DND-41 (cell line): ENCODE measurements at regions not wholly inside any gene's neighbourhood (a gene's known extent, or its start where the extent isn't known, plus 50 kb on each side); places are given as distances from the start of the nearest gene placed in this dataset.

Source experiments
- ATAC-seq: fragments of 200-7000 bp; cut with Tn5 transposase; 3 replicates; pipeline ENCODE4 v1.9.1; 2021; ENCODE audit warnings: low read depth; ENCODE audit not compliant: insufficient read depth
- DNase-seq: peaks from one replicate; pipeline ENCODE4 v3.0.0-alpha.2; 2020
- H2AFZ ChIP-seq: 2 replicates; pipeline ENCODE4 v1.6.0; 2012; ENCODE audit warnings: low read depth, low read length
- H3K27ac ChIP-seq: 2 replicates; pipeline ENCODE4 v1.5.1; 2012; ENCODE audit warnings: low read length, inconsistent platforms
- H3K27me3 ChIP-seq: fragments of 200-600 bp; sonication (generic); 2 replicates; pipeline ENCODE4 v1.6.0; 2012; ENCODE audit warnings: low read length, mild to moderate bottlenecking, inconsistent platforms; ENCODE audit not compliant: insufficient read depth, poor library complexity
- H3K36me3 ChIP-seq: 2 replicates; pipeline ENCODE4 v1.5.1; 2012; ENCODE audit warnings: low read length, inconsistent platforms; ENCODE audit not compliant: insufficient read depth
- H3K4me1 ChIP-seq: 2 replicates; pipeline ENCODE4 v1.5.1; 2012; ENCODE audit warnings: mild to moderate bottlenecking, low read length; ENCODE audit not compliant: insufficient read depth
- H3K4me2 ChIP-seq: 2 replicates; pipeline ENCODE4 v1.6.0; 2012; ENCODE audit warnings: mild to moderate bottlenecking, moderate library complexity, low read length, inconsistent platforms; ENCODE audit not compliant: insufficient read depth
- H3K4me3 ChIP-seq, 2 experiments: fragments of 200-600 bp in 1 of 2; shearing (Covaris generic) in 1 of 2; 2 replicates each; pipeline ENCODE4 v1.5.1; 2012 to 2016; ENCODE audit warnings: inconsistent platforms in 2 of 2, low read length in 2 of 2, mild to moderate bottlenecking in 2 of 2, low read depth in 1 of 2, moderate library complexity in 1 of 2
- H3K79me2 ChIP-seq: 2 replicates; pipeline ENCODE4 v1.6.0; 2012; ENCODE audit warnings: low read length, inconsistent platforms; ENCODE audit not compliant: insufficient read depth
- H3K9ac ChIP-seq: 2 replicates; pipeline ENCODE4 v1.6.0; 2012; ENCODE audit warnings: low read depth, mild to moderate bottlenecking, inconsistent platforms, low read length, moderate library complexity
- H3K9me3 ChIP-seq: 2 replicates; pipeline ENCODE4 v1.5.1; 2012; ENCODE audit warnings: low read length, moderate library complexity, mild to moderate bottlenecking, inconsistent platforms; ENCODE audit not compliant: insufficient read depth, severe bottlenecking
- H4K20me1 ChIP-seq: 2 replicates; pipeline ENCODE4 v1.6.0; 2012; ENCODE audit warnings: low read length; ENCODE audit not compliant: insufficient read depth
- EZH2 ChIP-seq: IDR thresholded peaks from 3 replicates; pipeline ENCODE4 v1.6.1; 2012; ENCODE audit warnings: borderline replicate concordance, low read depth, mild to moderate bottlenecking, moderate library complexity, low read length, inconsistent platforms; ENCODE audit not compliant: severe bottlenecking
- TF ChIP-seq, protein P1 (sequence below): IDR thresholded peaks from 2 replicates; pipeline ENCODE4 v1.5.1; 2012; ENCODE audit warnings: borderline replicate concordance, low read length, moderate library complexity, mild to moderate bottlenecking; ENCODE audit not compliant: poor library complexity, severe bottlenecking; ENCODE audit errors: extremely low read depth

DNA sequence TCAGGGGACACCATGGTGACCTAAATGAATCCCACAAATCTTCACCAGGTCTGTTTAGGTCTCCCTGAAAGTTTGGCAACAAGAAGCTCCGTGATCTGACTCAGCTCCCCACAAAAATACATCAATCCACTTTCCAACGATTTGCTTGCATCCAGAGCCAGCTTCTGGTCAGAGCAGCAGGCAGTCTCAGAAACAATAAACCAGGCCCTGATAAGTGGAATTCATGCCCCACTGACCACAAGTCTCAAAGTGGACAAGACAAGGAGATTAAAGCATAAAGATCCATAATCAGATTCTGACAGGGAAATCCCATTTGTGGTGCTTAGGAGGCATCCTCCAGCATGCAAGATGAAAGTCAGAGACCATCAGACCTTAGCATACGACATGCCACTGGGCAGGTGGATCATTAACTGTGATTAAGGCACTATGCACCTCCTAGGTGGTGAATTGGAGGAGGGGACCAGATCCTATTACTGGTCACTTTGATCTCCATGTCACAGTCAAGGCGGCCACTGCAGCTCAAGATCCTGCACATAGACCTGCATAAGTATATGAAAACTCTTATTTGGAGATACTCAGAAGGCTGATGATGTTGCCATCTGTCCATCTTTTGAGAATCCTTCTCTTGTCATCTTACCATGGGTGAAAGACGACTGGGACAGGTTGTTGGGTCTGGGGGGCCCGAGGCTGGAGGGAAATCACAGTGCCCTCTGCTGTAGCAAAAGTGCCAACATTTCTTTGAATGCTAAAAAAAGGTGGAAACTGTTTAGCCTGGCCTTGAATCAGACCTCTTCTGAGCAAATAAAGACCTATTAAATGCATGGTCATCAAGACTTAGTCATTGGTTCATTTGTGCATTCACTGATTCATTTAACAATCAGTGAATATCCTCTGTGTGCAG, 309.2 kb upstream of the CCL2 start:
- no peak for ATAC-seq
- no peak overlapping the region for H3K4me2 ChIP-seq
- peaks cover 3% of the 10 kb centered on the region for H3K27me3 ChIP-seq
- no peak overlapping the region for H2AFZ ChIP-seq
- no peaks in the 10 kb centered on the region for H3K79me2 ChIP-seq
- H3K36me3 ChIP-seq: no peaks in the 10 kb centered on the region
- TF ChIP-seq, protein P1, sequence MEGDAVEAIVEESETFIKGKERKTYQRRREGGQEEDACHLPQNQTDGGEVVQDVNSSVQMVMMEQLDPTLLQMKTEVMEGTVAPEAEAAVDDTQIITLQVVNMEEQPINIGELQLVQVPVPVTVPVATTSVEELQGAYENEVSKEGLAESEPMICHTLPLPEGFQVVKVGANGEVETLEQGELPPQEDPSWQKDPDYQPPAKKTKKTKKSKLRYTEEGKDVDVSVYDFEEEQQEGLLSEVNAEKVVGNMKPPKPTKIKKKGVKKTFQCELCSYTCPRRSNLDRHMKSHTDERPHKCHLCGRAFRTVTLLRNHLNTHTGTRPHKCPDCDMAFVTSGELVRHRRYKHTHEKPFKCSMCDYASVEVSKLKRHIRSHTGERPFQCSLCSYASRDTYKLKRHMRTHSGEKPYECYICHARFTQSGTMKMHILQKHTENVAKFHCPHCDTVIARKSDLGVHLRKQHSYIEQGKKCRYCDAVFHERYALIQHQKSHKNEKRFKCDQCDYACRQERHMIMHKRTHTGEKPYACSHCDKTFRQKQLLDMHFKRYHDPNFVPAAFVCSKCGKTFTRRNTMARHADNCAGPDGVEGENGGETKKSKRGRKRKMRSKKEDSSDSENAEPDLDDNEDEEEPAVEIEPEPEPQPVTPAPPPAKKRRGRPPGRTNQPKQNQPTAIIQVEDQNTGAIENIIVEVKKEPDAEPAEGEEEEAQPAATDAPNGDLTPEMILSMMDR: no peak
- no peak for TF ChIP-seq EZH2
- H3K9me3 ChIP-seq: no peaks in the 10 kb centered on the region
- DNase-seq: no peak
- H3K4me1 ChIP-seq: no peaks in the 10 kb centered on the region
- no peak overlapping the region for H3K9ac ChIP-seq
- H3K4me3 ChIP-seq: no peak overlapping the region
- no peak overlapping the region for H3K27ac ChIP-seq
- H4K20me1 ChIP-seq: no peaks in the 10 kb centered on the region

DNA sequence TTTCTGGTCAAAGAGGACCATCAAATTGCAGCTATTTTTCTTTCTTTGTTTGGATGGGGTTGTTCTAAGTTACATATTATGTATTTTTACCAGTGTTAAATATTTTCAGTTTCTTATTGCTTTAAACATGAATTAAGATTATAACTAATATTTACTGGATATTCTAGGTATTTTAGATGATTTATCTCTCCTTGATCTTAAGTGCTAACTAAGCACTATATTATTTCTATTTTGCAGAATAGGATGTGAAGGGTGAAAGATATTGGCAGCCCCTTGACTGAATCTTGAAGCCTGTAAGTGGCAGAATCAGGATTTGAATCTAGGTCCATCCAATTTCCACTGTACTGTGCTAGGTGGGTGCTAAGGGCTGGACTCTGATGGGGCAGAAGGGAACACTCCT, 307.3 kb upstream of the CCL2 start:
- TF ChIP-seq EZH2: no peak
- TF ChIP-seq, protein P1: no peak
- no peak for ATAC-seq
- Histone ChIP-seq H3K9ac (no peak overlapping the region), H3K36me3 (no peaks in the 10 kb centered on the region), H3K79me2 (no peaks in the 10 kb centered on the region), H3K27ac (no peak overlapping the region), H3K4me1 (no peaks in the 10 kb centered on the region), H3K4me3 (no peak overlapping the region), H4K20me1 (no peaks in the 10 kb centered on the region), H3K27me3 (peaks cover 3% of the 10 kb centered on the region), H3K4me2 (no peak overlapping the region), H3K9me3 (no peaks in the 10 kb centered on the region), H2AFZ (no peak overlapping the region)
- DNase-seq: no peak

DNA sequence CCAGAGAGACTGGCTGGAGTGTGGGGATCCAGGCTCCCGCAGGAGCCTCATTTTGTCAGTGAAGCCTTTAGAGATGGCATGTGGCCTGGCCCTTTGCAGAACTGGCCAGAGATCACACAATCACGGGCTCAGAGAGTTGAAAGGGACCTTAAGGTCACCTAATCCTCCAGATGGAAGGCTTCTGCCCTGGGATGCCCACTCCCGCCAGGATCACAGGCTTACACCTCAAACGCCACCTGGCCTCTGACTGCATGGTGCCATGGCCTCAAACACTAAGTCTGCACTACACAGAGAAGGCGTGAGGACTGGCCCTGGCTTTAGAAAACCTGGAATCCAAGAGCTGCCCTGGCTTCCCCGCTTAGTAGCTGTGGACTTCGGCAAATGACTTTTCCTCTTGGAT, 306.8 kb upstream of the CCL2 start:
- Histone ChIP-seq H3K27me3 (peaks cover 7% of the 10 kb centered on the region), H3K9ac (no peak overlapping the region), H3K9me3 (no peaks in the 10 kb centered on the region), H3K4me3 (no peak overlapping the region), H3K79me2 (no peaks in the 10 kb centered on the region), H3K27ac (no peak overlapping the region), H3K4me1 (no peaks in the 10 kb centered on the region), H3K36me3 (no peaks in the 10 kb centered on the region), H4K20me1 (no peaks in the 10 kb centered on the region), H2AFZ (no peak overlapping the region), H3K4me2 (no peak overlapping the region)
- ATAC-seq: no peak
- no peak for TF ChIP-seq EZH2
- TF ChIP-seq, protein P1: no peak
- no peak for DNase-seq
